Tibial nerve (tissue), 4 donors: ENCODE measurements at regions not wholly inside any gene's neighbourhood (a gene's known extent, or its start where the extent isn't known, plus 50 kb on each side); places are given as distances from the start of the nearest gene placed in this dataset.

Source experiments
- DNase-seq, 2 donors: peaks; one replicate each; pipeline ENCODE4 v3.0.0-alpha.2; 2019; ENCODE audit warnings: low spot score in 2 of 2
- H3K27ac ChIP-seq, 4 donors: fragments of 200-600 bp; sonication (generic) in 3 of 4; one replicate each; pipeline ENCODE4 v1.5.1; 2017 to 2019; ENCODE audit warnings: mild to moderate bottlenecking in 1 of 4
- H3K27me3 ChIP-seq, 2 donors: fragments of 200-600 bp; sonication (generic) in 1 of 2; one replicate each; pipeline versions ENCODE4 v1.5.1 to v1.6.0; 2017 to 2019
- H3K36me3 ChIP-seq, 3 donors: fragments of 200-600 bp; sonication (generic); one replicate each; pipeline ENCODE4 v1.5.1; 2018 to 2019
- H3K4me1 ChIP-seq, 4 donors: fragments of 200-600 bp; sonication (generic) in 3 of 4; one replicate each; pipeline ENCODE4 v1.5.1; 2017 to 2019
- H3K4me3 ChIP-seq, 4 donors: fragments of 200-600 bp; sonication (generic) in 3 of 4; one replicate each; pipeline ENCODE4 v1.5.1; 2017 to 2019; ENCODE audit warnings: mild to moderate bottlenecking in 1 of 4, moderate library complexity in 1 of 4
- H3K9me3 ChIP-seq, 4 donors: fragments of 200-600 bp; sonication (generic) in 3 of 4; one replicate each; pipeline ENCODE4 v1.5.1; 2017 to 2019
- EP300 ChIP-seq, 2 donors: sonication (generic); formaldehyde crosslinking; IDR thresholded peaks; one replicate each; pipeline ENCODE4 v1.6.1; 2017; ENCODE audit warnings: antibody characterized with exemption in 2 of 2, mild to moderate bottlenecking in 1 of 2
- POLR2A ChIP-seq, 2 donors: fragments of 450-650 bp; IDR thresholded peaks; one replicate each; pipeline ENCODE4 v1.6.1; 2017; ENCODE audit warnings: antibody characterized with exemption in 2 of 2, mild to moderate bottlenecking in 2 of 2, moderate library complexity in 2 of 2
- WGBS, 2 donors: methylation state at CpG; one replicate each; pipeline ENCODE4 v1.1.5; 2018; 5-methylcytosine and 5-hydroxymethylcytosine counted together
- TF ChIP-seq, protein P1 (sequence below), 5 experiments: fragments of 200-600 bp in 3 of 5; fragments of 450-650 bp in 2 of 5; sonication (generic) in 3 of 5; IDR thresholded peaks; one replicate each; pipeline ENCODE4 v1.5.1; 2016 to 2019; ENCODE audit warnings: antibody characterized with exemption in 5 of 5, mild to moderate bottlenecking in 3 of 5, moderate library complexity in 2 of 5

DNA sequence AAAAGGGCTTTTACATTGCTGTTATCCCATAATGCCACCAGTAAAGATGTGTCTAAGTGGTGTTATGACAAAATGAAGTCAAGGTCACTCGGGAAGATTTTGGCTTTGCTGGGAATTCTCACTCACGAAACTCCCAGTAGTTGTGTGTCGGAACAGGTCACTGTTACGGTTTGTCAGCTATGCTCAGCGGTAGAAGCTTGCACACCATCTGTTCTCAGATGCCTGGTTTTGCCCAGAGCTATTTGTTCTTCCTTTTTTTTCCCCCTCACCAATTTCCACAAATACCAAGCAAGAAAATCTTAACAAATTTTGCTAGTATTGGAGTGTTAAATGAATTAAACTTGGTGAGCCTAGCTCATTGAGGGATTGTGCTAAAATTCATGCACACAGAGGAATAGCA lies 915.1 kb downstream of the MCTP2 start:
- H3K27ac ChIP-seq, result no peak overlapping the region
- no peak for DNase-seq
- WGBS, 2 donors, result 94 to 95% methylated on average over 5 of the region's 5 CpGs
- H3K27me3 ChIP-seq, result no peaks in the 10 kb centered on the region
- no peaks in the 10 kb centered on the region for H3K9me3 ChIP-seq
- no peaks in the 10 kb centered on the region for H3K36me3 ChIP-seq
- no peaks in the 10 kb centered on the region for H3K4me1 ChIP-seq
- TF ChIP-seq, protein P1, sequence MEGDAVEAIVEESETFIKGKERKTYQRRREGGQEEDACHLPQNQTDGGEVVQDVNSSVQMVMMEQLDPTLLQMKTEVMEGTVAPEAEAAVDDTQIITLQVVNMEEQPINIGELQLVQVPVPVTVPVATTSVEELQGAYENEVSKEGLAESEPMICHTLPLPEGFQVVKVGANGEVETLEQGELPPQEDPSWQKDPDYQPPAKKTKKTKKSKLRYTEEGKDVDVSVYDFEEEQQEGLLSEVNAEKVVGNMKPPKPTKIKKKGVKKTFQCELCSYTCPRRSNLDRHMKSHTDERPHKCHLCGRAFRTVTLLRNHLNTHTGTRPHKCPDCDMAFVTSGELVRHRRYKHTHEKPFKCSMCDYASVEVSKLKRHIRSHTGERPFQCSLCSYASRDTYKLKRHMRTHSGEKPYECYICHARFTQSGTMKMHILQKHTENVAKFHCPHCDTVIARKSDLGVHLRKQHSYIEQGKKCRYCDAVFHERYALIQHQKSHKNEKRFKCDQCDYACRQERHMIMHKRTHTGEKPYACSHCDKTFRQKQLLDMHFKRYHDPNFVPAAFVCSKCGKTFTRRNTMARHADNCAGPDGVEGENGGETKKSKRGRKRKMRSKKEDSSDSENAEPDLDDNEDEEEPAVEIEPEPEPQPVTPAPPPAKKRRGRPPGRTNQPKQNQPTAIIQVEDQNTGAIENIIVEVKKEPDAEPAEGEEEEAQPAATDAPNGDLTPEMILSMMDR (IDR thresholded peaks at IDR 0.05), result no peak
- TF ChIP-seq POLR2A (IDR thresholded peaks at IDR 0.05) (no peak), EP300 (IDR thresholded peaks at IDR 0.05) (no peak)
- H3K4me3 ChIP-seq, result no peak overlapping the region

DNA sequence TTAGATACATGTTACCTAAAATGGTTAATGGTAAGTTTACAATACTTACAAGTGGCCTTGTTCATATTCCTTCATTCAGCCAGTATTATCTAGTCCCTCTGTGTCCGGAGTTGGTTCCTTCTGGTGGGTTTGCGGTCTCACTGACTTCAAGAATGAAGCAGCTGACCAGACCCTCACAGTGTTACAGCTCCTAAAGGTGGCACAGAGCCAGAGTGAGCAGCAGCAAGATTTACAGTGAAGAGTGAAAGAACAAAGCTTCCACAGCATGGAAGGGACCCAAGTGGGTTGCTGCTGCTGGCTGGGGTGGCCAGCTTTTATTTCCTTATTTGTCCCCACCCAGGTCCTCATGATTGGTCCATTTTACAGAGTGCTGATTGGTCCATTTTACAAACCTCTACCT lies 916.8 kb downstream of the MCTP2 start:
- 77 to 85% methylated on average over 2 of the region's 2 CpGs for WGBS, 2 donors
- TF ChIP-seq EP300 (IDR thresholded peaks at IDR 0.05), result no peak
- TF ChIP-seq, protein P1 (IDR thresholded peaks at IDR 0.05), result no peak
- H3K4me3 ChIP-seq, result no peak overlapping the region

DNA sequence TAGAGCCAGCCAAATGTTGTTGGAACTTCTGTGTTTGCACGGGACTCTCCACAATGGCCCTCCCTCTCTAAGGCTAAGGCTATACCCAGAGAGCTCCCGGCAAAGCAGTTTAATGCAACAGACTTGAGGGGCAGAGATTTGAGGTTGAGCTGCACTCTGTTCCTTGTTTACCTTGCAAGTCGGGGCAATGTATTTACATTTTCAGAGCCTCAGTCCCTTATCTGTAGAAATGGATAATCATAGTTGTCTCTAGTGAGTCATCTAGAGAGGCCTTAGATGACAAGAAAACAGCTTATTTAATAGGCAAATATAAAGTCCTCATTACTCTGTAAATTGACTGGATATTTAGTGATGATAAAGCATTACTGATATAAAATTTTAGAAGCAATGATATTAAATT lies 917.7 kb downstream of the MCTP2 start:
- no peaks in the 10 kb centered on the region for H3K9me3 ChIP-seq
- H3K4me1 ChIP-seq, result no peaks in the 10 kb centered on the region
- no peaks in the 10 kb centered on the region for H3K36me3 ChIP-seq
- H3K4me3 ChIP-seq, result no peak overlapping the region
- 87 to 92% methylated on average over 3 of the region's 3 CpGs for WGBS, 2 donors
- DNase-seq, result no peak
- TF ChIP-seq POLR2A (IDR thresholded peaks at IDR 0.05) (no peak), EP300 (IDR thresholded peaks at IDR 0.05) (no peak)
- TF ChIP-seq, protein P1 (IDR thresholded peaks at IDR 0.05), result no peak
- H3K27ac ChIP-seq, result no peak overlapping the region
- no peaks in the 10 kb centered on the region for H3K27me3 ChIP-seq

More for the DNA sequence above, 916.8 kb downstream of the MCTP2 start:
- Histone ChIP-seq H3K27me3 (no peaks in the 10 kb centered on the region), H3K9me3 (no peaks in the 10 kb centered on the region), H3K36me3 (no peaks in the 10 kb centered on the region), H3K4me1 (no peaks in the 10 kb centered on the region), H3K27ac (no peak overlapping the region)
- DNase-seq, result no peak

DNA sequence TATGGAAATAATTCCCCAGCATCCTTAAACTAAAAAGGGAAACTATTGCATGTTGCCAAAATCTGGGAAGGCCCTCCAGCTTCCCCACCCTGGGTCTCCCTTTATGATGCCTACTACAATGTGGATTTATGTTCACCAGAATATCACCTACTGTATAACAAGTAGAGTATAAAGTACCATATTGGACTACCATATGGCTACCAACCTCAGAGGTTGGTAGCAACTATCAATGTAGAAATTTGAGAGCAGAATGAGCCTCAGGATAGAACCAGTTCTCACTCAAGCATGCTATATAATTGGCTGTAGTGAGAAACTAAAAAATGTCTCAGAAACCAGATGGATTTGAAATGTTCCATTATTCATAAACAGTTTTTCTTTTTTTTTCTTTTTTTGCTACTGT lies 918.4 kb downstream of the MCTP2 start:
- Histone ChIP-seq H3K27me3 (no peaks in the 10 kb centered on the region), H3K4me3 (no peak overlapping the region), H3K36me3 (no peaks in the 10 kb centered on the region), H3K4me1 (no peaks in the 10 kb centered on the region), H3K27ac (no peak overlapping the region), H3K9me3 (no peaks in the 10 kb centered on the region)
- TF ChIP-seq, protein P1 (IDR thresholded peaks at IDR 0.05), result no peak
- no peak for TF ChIP-seq EP300 (IDR thresholded peaks at IDR 0.05)
- TF ChIP-seq POLR2A (IDR thresholded peaks at IDR 0.05), result no peak
- DNase-seq, result no peak

DNA sequence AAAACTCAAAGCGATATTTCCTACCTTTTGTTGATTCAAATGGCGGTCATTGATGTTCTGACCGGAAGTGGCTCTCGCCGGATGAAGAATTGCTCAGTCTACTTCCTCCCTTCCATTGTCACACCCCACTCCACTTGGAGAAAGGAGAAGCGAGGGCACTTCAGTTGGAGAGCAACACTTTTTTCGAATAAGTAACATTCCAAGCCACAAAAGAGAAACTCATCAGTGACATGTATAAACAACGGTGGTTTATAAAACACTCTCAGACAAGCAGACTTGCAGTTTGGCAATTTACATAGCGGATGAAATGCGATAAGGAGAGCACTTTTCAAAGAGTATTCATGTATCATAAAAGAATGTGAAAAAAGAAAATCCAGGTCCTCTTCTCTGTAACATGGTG lies 919.1 kb downstream of the MCTP2 start:
- peaks cover 0 to 5% (median 0%) of the 10 kb centered on the region in 4 donors for H3K9me3 ChIP-seq
- WGBS, 2 donors, result 86 to 91% methylated on average over 10 of the region's 10 CpGs

More for the DNA sequence above, 919.1 kb downstream of the MCTP2 start:
- no peaks in the 10 kb centered on the region for H3K4me1 ChIP-seq
- no peak for TF ChIP-seq POLR2A (IDR thresholded peaks at IDR 0.05)
- no peak for TF ChIP-seq EP300 (IDR thresholded peaks at IDR 0.05)
- TF ChIP-seq, protein P1 (IDR thresholded peaks at IDR 0.05), result no peak
- no peak for DNase-seq
- H3K27ac ChIP-seq, result no peak overlapping the region
- H3K36me3 ChIP-seq, result no peaks in the 10 kb centered on the region
- H3K4me3 ChIP-seq, result no peak overlapping the region
- no peaks in the 10 kb centered on the region for H3K27me3 ChIP-seq
